ENCODE measurements at regions not wholly inside any gene's neighbourhood (a gene's known extent, or its start where the extent isn't known, plus 50 kb on each side); places are given as distances from the start of the nearest gene placed in this dataset.

DNA sequence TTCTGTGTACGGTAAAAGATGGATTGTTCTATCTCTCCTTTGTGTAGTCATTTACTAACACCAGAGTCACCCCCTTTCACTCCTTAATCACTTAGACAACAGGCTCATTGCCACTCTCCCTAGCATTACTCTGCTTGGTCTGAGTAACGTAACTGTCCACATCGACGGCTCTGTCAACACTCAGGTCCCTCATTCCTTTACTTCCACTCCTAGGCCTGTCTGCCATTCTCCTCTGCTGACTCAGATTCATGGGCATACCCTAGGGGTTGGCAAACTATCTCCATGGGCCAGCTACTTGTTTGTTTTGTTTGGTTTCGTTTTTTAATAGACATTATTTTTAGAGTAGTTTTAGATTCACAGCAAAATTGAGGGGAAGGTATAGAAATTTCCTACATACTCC is 243.9 kb downstream of the NR4A2 start:
- TF ChIP-seq POLR2AphosphoS5 (IDR thresholded peaks at IDR 0.05; ENCODE audit: insufficient read depth, low read depth, low read length) (no peak), FOS (IDR thresholded peaks at IDR 0.05; ENCODE audit: borderline replicate concordance, insufficient read depth, low read length) (no peak), GATA2 (IDR thresholded peaks at IDR 0.05; ENCODE audit: insufficient read depth, insufficient read length, low read depth, low read length) (no peak), POLR2A (IDR thresholded peaks at IDR 0.05; ENCODE audit: low read depth, low read length) (no peak)
- TF ChIP-seq, protein P1, sequence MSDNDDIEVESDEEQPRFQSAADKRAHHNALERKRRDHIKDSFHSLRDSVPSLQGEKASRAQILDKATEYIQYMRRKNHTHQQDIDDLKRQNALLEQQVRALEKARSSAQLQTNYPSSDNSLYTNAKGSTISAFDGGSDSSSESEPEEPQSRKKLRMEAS (IDR thresholded peaks at IDR 0.05; ENCODE audit: insufficient read depth, insufficient read length): no peak
- TF ChIP-seq, protein P2, sequence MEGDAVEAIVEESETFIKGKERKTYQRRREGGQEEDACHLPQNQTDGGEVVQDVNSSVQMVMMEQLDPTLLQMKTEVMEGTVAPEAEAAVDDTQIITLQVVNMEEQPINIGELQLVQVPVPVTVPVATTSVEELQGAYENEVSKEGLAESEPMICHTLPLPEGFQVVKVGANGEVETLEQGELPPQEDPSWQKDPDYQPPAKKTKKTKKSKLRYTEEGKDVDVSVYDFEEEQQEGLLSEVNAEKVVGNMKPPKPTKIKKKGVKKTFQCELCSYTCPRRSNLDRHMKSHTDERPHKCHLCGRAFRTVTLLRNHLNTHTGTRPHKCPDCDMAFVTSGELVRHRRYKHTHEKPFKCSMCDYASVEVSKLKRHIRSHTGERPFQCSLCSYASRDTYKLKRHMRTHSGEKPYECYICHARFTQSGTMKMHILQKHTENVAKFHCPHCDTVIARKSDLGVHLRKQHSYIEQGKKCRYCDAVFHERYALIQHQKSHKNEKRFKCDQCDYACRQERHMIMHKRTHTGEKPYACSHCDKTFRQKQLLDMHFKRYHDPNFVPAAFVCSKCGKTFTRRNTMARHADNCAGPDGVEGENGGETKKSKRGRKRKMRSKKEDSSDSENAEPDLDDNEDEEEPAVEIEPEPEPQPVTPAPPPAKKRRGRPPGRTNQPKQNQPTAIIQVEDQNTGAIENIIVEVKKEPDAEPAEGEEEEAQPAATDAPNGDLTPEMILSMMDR (IDR thresholded peaks at IDR 0.05; ENCODE audit: extremely low read depth in 1 of 2, insufficient read depth in 1 of 2, low read depth in 1 of 2, low read length in 2 of 2): no peak
- Histone ChIP-seq H3K36me3 (ENCODE audit: control insufficient read depth in 2 of 2, extremely low read depth in 1 of 2, insufficient read depth in 2 of 2, low read length in 2 of 2) (no peaks in the 10 kb centered on the region), H4K20me1 (replicated peaks; ENCODE audit: control insufficient read depth, extremely low read depth, insufficient read depth, low read length) (no peaks in the 10 kb centered on the region), H3K9me1 (replicated peaks; ENCODE audit: control insufficient read depth, extremely low read depth, insufficient read depth, low read length) (no peaks in the 10 kb centered on the region), H3K27me3 (ENCODE audit: control insufficient read depth in 2 of 2, insufficient read depth in 2 of 2, low read length in 2 of 2) (no peaks in the 10 kb centered on the region), H3K4me2 (ENCODE audit: insufficient read depth, low read length) (no peak overlapping the region), H3K4me3 (replicated peaks in 1 of 3; ENCODE audit: insufficient read depth in 1 of 3, low read depth in 1 of 3, low read length in 3 of 3) (no peak overlapping the region), H2AFZ (ENCODE audit: low read depth, low read length) (no peak overlapping the region), H3K79me2 (ENCODE audit: control insufficient read depth, insufficient read depth, low read length) (no peaks in the 10 kb centered on the region), H3K9ac (replicated peaks; ENCODE audit: extremely low read depth, insufficient read depth, low read length) (no peak overlapping the region), H3K27ac (ENCODE audit: insufficient read depth, low read depth, low read length) (no peak overlapping the region), H3K4me1 (ENCODE audit: control insufficient read depth, extremely low read depth, insufficient read depth, low read length) (no peaks in the 10 kb centered on the region), H3K9me3 (replicated peaks; ENCODE audit: control insufficient read depth, insufficient read depth, low read length) (no peaks in the 10 kb centered on the region)
- intact Hi-C loops (cut with micrococcal nuclease) (no loop called here), dilution Hi-C loops (cut with MboI; ENCODE audit: extremely low pct_ligation_motif_present, low sequenced_read_pairs) (no loop called here)
- ChIA-PET POLR2A (no interaction called here), CTCF (no interaction called here)
- FAIRE-seq (no peak), DNase-seq (ENCODE audit: low read depth, low spot score) (no peak)
- BruUV-seq (replicated peaks): no TSS peak

DNA sequence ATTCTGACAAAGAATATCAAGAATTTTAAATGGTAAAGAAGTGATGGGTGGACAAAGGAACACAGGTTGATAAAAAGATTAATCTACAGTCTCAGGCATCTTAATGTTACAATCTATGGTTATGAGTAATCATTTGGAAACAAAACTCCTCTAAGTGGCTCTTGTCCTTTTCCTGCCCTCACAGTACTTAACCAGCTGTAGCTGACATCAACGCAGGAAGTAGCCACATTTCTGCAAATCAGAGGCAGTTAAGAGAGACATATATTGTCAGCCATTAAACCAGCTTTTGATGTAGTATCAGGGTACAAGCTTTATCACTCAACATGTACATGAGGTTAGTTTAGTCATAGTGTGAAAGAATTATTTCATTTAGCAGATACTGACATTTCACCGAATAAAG is 244.6 kb downstream of the NR4A2 start:
- Histone ChIP-seq H3K4me2 (ENCODE audit: insufficient read depth, low read length) (no peak overlapping the region), H3K27ac (ENCODE audit: insufficient read depth, low read depth, low read length) (no peak overlapping the region), H2AFZ (ENCODE audit: low read depth, low read length) (no peak overlapping the region), H3K9me3 (replicated peaks; ENCODE audit: control insufficient read depth, insufficient read depth, low read length) (no peaks in the 10 kb centered on the region), H3K9ac (replicated peaks; ENCODE audit: extremely low read depth, insufficient read depth, low read length) (no peak overlapping the region), H3K27me3 (ENCODE audit: control insufficient read depth in 2 of 2, insufficient read depth in 2 of 2, low read length in 2 of 2) (no peaks in the 10 kb centered on the region), H3K9me1 (replicated peaks; ENCODE audit: control insufficient read depth, extremely low read depth, insufficient read depth, low read length) (no peaks in the 10 kb centered on the region), H4K20me1 (replicated peaks; ENCODE audit: control insufficient read depth, extremely low read depth, insufficient read depth, low read length) (no peaks in the 10 kb centered on the region), H3K4me3 (replicated peaks in 1 of 3; ENCODE audit: insufficient read depth in 1 of 3, low read depth in 1 of 3, low read length in 3 of 3) (no peak overlapping the region), H3K4me1 (ENCODE audit: control insufficient read depth, extremely low read depth, insufficient read depth, low read length) (no peaks in the 10 kb centered on the region), H3K79me2 (ENCODE audit: control insufficient read depth, insufficient read depth, low read length) (no peaks in the 10 kb centered on the region), H3K36me3 (ENCODE audit: control insufficient read depth in 2 of 2, extremely low read depth in 1 of 2, insufficient read depth in 2 of 2, low read length in 2 of 2) (no peaks in the 10 kb centered on the region)
- CTCF ChIA-PET: no interaction called here
- no peak for FAIRE-seq
- POLR2A ChIA-PET: no interaction called here
- DNase-seq (ENCODE audit: low read depth, low spot score): no peak
- dilution Hi-C loops (cut with MboI; ENCODE audit: extremely low pct_ligation_motif_present, low sequenced_read_pairs) (no loop called here), intact Hi-C loops (cut with micrococcal nuclease) (no loop called here)
- TF ChIP-seq FOS (IDR thresholded peaks at IDR 0.05; ENCODE audit: borderline replicate concordance, insufficient read depth, low read length) (no peak), GATA2 (IDR thresholded peaks at IDR 0.05; ENCODE audit: insufficient read depth, insufficient read length, low read depth, low read length) (no peak), EZH2 (IDR thresholded peaks at IDR 0.05; ENCODE audit: borderline replicate concordance, low read depth, low read length, severe bottlenecking) (no peak), MYC (IDR thresholded peaks at IDR 0.05; ENCODE audit: low read depth, low read length) (no peak), POLR2AphosphoS5 (IDR thresholded peaks at IDR 0.05; ENCODE audit: insufficient read depth, low read depth, low read length) (no peak), POLR2A (IDR thresholded peaks at IDR 0.05; ENCODE audit: low read depth, low read length) (no peak), JUN (IDR thresholded peaks at IDR 0.05; ENCODE audit: borderline replicate concordance, insufficient read depth, insufficient read length, low read depth) (no peak)
- TF ChIP-seq, protein P2 (IDR thresholded peaks at IDR 0.05; ENCODE audit: extremely low read depth in 1 of 2, insufficient read depth in 1 of 2, low read depth in 1 of 2, low read length in 2 of 2): no peak
- TF ChIP-seq, protein P1 (IDR thresholded peaks at IDR 0.05; ENCODE audit: insufficient read depth, insufficient read length): no peak
- no TSS peak for BruUV-seq (replicated peaks)
